Vagina (tissue), 2 donors: ENCODE measurements at regions not wholly inside any gene's neighbourhood (a gene's known extent, or its start where the extent isn't known, plus 50 kb on each side); places are given as distances from the start of the nearest gene placed in this dataset.
A peak's percentile ranks its signal among the peaks of the same experiment; 100 is the strongest.

Experiments used
- POLR2A ChIP-seq, 2 donors: fragments of 450-650 bp; IDR thresholded peaks; one replicate each; pipeline ENCODE4 v1.6.1; 2017; ENCODE audit warnings: antibody characterized with exemption in 2 of 2, mild to moderate bottlenecking in 2 of 2, moderate library complexity in 2 of 2
- POLR2AphosphoS5 ChIP-seq, 2 donors: sonication (generic); formaldehyde crosslinking; IDR thresholded peaks; one replicate each; pipeline ENCODE4 v1.9.0; 2017; ENCODE audit warnings: antibody characterized with exemption in 2 of 2, mild to moderate bottlenecking in 2 of 2, low read depth in 1 of 2; ENCODE audit not compliant: insufficient read depth in 1 of 2
- TF ChIP-seq, protein P1 (sequence below), 3 experiments: fragments of 450-650 bp in 2 of 3; fragments of 200-600 bp in 1 of 3; sonication (generic) in 1 of 3; IDR thresholded peaks; one replicate each; pipeline ENCODE4 v1.5.1; 2017 to 2019; ENCODE audit warnings: antibody characterized with exemption in 3 of 3, mild to moderate bottlenecking in 2 of 3, moderate library complexity in 2 of 3

DNA sequence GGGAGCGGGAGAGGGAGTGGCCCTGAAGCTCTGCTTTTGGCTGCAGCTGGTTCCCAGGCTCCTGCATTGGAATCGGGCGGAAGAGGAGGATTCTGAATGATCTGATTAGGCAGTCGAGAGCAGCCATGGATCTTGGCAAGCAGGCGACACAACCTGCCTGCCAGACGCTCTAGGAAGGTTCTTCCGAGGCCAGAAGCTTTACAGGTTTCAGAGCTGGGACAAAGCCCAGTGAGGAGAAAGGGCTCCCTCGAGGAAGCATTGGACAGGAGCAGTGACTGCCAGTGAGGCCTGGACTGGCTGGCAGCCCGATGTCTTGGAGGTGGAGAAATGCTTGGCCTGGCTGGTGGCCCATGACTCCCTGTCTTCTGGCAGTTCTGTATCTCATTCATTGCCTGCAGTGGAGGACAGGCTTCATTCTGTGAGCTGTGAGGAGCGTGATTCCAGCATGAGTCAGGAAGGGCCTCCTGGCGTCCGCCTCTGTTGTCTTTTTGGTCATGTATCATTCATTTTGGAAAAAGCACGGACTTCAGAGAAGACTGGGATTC, 132.7 kb upstream of the IPO9 start:
- TF ChIP-seq, protein P1, sequence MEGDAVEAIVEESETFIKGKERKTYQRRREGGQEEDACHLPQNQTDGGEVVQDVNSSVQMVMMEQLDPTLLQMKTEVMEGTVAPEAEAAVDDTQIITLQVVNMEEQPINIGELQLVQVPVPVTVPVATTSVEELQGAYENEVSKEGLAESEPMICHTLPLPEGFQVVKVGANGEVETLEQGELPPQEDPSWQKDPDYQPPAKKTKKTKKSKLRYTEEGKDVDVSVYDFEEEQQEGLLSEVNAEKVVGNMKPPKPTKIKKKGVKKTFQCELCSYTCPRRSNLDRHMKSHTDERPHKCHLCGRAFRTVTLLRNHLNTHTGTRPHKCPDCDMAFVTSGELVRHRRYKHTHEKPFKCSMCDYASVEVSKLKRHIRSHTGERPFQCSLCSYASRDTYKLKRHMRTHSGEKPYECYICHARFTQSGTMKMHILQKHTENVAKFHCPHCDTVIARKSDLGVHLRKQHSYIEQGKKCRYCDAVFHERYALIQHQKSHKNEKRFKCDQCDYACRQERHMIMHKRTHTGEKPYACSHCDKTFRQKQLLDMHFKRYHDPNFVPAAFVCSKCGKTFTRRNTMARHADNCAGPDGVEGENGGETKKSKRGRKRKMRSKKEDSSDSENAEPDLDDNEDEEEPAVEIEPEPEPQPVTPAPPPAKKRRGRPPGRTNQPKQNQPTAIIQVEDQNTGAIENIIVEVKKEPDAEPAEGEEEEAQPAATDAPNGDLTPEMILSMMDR (IDR thresholded peaks at IDR 0.05), result no peak
- TF ChIP-seq POLR2A (IDR thresholded peaks at IDR 0.05), result no peak
- peak; percentile 34 to 80 for TF ChIP-seq POLR2AphosphoS5 (IDR thresholded peaks at IDR 0.05; ENCODE audit: insufficient read depth in 1 of 2, low read depth in 1 of 2)
